ENCODE measurements at regions not wholly inside any gene's neighbourhood (a gene's known extent, or its start where the extent isn't known, plus 50 kb on each side); places are given as distances from the start of the nearest gene placed in this dataset.

GRCh38 chr12:24539646-24540045, 409.3 kb downstream of the BCAT1 start:
- no peak for DNase-seq (ENCODE audit: low read depth)
- H3K4me3 ChIP-seq (ENCODE audit: low read depth, low read length): no peak overlapping the region
- no peak for TF ChIP-seq MAX (IDR thresholded peaks at IDR 0.05; ENCODE audit: low read depth, low read length)
- no peak for TF ChIP-seq CTCF (IDR thresholded peaks at IDR 0.05; ENCODE audit: low read depth, low read length)
- TF ChIP-seq POLR2A (IDR thresholded peaks at IDR 0.05; ENCODE audit: extremely low read depth, insufficient read length): no peak
- TF ChIP-seq MYC (IDR thresholded peaks at IDR 0.05; ENCODE audit: low read depth, low read length): no peak

GRCh38 chr12:24537083-24537860, 411.6 kb downstream of the BCAT1 start:
- H3K4me3 ChIP-seq (ENCODE audit: low read depth, low read length): no peak overlapping the region
- no peak for DNase-seq (ENCODE audit: low read depth)
- no peak for TF ChIP-seq POLR2A (IDR thresholded peaks at IDR 0.05; ENCODE audit: extremely low read depth, insufficient read length)
- TF ChIP-seq MYC (IDR thresholded peaks at IDR 0.05; ENCODE audit: low read depth, low read length): no peak
- TF ChIP-seq MAX (IDR thresholded peaks at IDR 0.05; ENCODE audit: low read depth, low read length): no peak
- no peak for TF ChIP-seq CTCF (IDR thresholded peaks at IDR 0.05; ENCODE audit: low read depth, low read length)

- no peak for DNase-seq (ENCODE audit: low read depth)
- no peak overlapping the region for H3K4me3 ChIP-seq (ENCODE audit: low read depth, low read length)
- no peak for TF ChIP-seq POLR2A (IDR thresholded peaks at IDR 0.05; ENCODE audit: extremely low read depth, insufficient read length)
- no peak for TF ChIP-seq CTCF (IDR thresholded peaks at IDR 0.05; ENCODE audit: low read depth, low read length)
- TF ChIP-seq MAX (IDR thresholded peaks at IDR 0.05; ENCODE audit: low read depth, low read length): no peak
- TF ChIP-seq MYC (IDR thresholded peaks at IDR 0.05; ENCODE audit: low read depth, low read length): no peak
These were observed 413.4 kb downstream of the BCAT1 start for GRCh38 chr12:24535334-24536069.

- no peak overlapping the region for H3K4me3 ChIP-seq (ENCODE audit: low read depth, low read length)
- TF ChIP-seq CTCF (IDR thresholded peaks at IDR 0.05; ENCODE audit: low read depth, low read length): no peak
- TF ChIP-seq MYC (IDR thresholded peaks at IDR 0.05; ENCODE audit: low read depth, low read length): no peak
- no peak for TF ChIP-seq MAX (IDR thresholded peaks at IDR 0.05; ENCODE audit: low read depth, low read length)
- TF ChIP-seq POLR2A (IDR thresholded peaks at IDR 0.05; ENCODE audit: extremely low read depth, insufficient read length): no peak
- no peak for DNase-seq (ENCODE audit: low read depth)
These were observed 414.3 kb downstream of the BCAT1 start for GRCh38 chr12:24534622-24535021.

- TF ChIP-seq MYC (IDR thresholded peaks at IDR 0.05; ENCODE audit: low read depth, low read length) (no peak), CTCF (IDR thresholded peaks at IDR 0.05; ENCODE audit: low read depth, low read length) (no peak), MAX (IDR thresholded peaks at IDR 0.05; ENCODE audit: low read depth, low read length) (no peak), POLR2A (IDR thresholded peaks at IDR 0.05; ENCODE audit: extremely low read depth, insufficient read length) (no peak)
- H3K4me3 ChIP-seq (ENCODE audit: low read depth, low read length): no peak overlapping the region
- DNase-seq (ENCODE audit: low read depth): no peak
These were observed 415.1 kb downstream of the BCAT1 start for GRCh38 chr12:24533716-24534352.

Data from NB4 (cell line).